Hematopoietic multipotent progenitor cell treated with erythropoietin and hydrocortisone succinate and interleukin-3 and kit ligand, for 6 days (in vitro differentiated cells): ENCODE measurements at regions not wholly inside any gene's neighbourhood (a gene's known extent, or its start where the extent isn't known, plus 50 kb on each side); places are given as distances from the start of the nearest gene placed in this dataset.
"Not testable (repeated sequence)": the region's sequence is repeated elsewhere in the genome, so short reads cannot be mapped to it uniquely, and the experiment has no call there.

ENCODE experiments used
- DNase-seq: peaks from one replicate; pipeline ENCODE4 v3.0.0-alpha.2; 2015

DNA sequence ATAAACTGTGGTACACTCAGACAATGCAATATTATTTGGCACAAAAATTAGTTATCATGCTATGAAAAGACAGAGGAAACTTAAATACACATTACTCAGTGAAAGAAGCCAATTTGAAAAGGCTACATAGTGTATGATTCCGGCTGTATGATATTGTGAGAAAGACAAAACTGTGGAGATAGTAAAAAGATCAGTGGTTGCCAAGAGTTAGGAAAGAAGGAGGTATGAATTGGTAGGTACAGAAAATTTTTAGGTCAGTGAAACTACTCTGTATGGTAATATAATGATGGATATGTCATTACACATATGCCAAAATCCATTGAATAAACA, 458.8 kb upstream of the CBLB start:
- no peak for DNase-seq

- no peak for DNase-seq
Observed at GRCh38 chr3:106328224-106328623, 459.4 kb upstream of the CBLB start.

GRCh38 chr3:106329521-106329920, 460.7 kb upstream of the CBLB start:
- no peak for DNase-seq

DNA sequence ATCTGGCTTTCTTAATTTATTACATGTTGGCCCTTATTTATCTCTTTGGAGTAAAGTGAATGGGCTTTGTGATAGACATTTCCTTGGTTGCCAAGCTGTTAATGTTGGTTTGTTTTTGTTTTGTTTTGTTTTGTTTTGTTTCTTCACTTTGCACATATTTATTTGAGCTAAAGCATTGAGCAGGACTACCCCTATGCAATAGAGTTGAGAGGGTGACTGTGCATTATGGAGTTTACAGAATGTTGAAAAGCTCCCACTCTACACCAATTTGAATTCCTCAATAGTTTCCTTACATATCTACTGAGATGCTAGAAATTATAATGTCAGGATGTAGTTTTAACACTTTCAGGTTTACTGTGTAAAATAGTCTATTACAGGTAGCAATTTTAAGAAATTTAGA, 462.8 kb upstream of the CBLB start:
- DNase-seq = no peak

- DNase-seq = no peak
Observed at GRCh38 chr3:106332129-106332528, 463.3 kb upstream of the CBLB start.

DNA sequence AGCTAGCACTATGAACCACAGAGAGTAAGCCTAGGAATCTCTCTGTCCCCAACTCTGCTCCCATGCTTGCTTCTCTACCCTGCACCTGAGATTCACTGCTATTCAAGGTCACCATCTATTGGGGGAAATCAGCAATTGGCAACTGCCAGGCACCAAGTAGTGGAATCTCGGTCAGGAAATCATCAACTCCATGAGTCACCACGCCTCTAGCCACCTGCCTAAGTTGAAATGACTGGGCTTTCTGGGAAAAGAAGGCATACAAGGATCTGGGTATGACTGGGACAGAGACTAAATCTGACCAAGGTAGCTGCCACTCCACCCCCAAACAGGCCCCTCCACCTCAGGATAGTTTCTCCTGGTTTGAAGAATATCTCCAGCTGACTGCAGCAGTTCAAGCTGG, 464.1 kb upstream of the CBLB start:
- DNase-seq = no peak

DNA sequence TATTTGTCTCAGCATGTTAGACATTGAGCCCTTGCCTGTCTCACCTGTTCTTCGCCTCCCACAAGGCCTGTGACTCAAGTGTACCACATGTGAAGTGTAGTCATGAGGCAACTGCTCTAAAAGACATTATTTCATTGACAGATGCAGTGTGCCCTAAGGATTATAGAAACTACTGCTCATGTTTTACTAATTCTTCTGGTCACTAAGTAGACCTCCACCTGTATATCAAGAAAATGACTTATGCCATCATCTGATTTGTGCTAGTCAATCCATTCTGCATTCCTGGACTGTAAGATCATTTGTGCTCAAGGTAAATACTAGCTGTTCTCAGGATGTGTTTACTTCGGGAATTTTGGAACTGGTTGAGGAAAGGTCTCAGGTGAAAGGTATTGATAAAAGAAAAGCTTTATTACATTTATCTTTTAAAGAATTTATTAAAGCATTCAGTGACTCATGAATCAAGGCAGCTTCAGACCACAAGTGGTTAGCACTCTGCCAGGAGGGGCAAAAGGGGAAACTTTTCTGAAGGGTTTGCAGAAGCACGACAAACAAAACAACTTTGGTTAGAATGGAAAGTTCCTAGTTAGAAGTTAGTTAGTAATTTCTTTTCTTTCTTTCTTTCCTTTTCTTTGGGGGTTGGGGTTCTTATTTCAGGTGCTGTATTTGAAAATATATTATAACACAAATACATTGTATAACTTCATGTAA, 465.3 kb upstream of the CBLB start:
- no peak for DNase-seq

DNA sequence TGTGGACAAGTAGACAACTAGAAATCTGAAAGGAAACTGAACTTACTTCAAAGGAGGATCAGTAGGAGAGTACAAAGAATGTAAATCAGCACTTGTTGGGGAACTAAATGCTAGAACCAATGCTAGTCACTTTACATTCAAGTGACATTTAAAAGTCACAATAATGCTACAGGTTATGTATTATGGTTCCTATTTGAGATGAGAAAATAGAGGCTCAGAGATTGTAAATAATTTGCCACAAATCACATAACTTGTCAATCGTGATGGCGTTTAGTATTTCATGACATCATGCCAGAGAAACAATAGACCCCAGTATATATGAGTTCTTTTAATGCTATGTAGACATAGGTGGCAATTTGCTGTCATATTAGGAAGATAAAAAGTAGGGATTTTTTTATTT, 467.8 kb upstream of the CBLB start:
- DNase-seq = no peak

GRCh38 chr3:106337116-106337515, 468.3 kb upstream of the CBLB start:
- no peak for DNase-seq

DNA sequence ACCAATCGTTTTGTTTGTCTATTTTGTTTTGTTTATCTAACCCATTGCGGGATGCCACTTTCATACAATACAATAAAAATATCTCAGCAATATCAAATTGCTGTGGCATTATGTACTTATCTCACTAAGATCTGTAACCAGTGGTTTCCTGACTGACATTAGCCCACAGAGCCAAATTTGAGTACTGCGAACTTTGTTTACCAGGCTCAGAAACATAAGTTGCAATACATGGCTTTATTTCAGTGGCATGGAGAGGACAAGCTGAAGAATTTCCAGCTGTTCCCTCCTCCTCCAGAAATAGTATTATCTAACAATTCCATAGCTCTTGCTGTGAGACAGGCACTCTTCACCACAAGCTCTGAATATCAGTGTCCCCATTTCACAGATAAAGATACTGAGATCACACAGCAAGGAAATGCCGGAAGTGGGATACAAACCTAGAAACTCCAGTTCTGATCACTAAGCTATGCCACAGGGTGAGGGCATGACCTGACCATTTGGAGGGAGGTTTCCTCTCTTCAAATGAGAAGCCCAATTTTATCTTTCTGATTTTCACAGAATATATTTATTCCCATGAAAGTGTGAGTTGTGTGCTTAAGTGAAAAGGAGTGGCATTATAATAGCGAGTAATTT, 469.9 kb upstream of the CBLB start:
- DNase-seq = no peak

- no peak for DNase-seq
Observed at GRCh38 chr3:106339551-106339950, 470.7 kb upstream of the CBLB start.

DNA sequence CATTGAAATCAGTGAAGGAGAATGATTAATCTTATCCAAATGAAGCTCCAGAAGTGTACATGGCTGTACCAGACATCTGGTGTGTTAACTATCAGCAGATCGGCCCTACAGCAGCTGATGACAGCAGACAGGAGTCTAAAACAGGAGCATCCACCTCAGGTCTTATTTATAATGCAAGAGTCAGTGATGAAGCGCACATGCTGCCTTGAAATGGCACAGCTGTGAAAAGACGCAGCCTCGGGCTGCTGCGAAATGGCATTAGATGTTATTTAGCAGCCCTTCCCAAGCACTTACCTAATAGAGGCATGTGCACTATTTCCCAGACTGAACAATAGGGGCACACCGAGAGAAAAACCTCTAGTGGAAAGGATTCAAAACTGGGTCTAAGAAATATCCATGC, 472.3 kb upstream of the CBLB start:
- no peak for DNase-seq

DNA sequence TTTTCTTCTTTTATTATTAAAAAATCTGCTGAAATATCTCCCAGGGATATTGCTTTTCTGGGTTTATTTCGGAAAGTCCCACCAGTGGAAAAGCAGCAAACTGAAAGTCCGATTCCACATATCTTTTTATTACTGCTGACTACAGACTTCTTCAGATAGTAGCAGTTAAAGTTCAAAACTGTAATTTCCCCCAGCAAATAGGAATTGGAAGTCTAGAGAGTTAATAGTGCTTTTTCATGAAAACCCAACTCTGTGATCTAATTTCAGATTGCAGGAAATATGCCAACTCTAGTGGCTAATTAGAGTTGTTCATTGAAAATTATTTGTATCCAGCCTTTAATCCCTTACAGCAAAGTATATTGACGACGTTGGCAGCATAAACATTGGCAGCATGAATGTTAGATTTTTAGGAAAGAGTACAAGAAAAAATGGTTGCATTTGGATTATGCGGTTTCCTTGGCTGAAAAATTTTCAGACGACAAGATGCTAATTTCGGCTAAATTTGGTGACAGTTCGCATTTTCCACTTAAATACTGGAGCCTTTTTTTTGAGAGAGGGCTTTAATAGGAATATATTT, 472.9 kb upstream of the CBLB start:
- DNase-seq = no peak

DNA sequence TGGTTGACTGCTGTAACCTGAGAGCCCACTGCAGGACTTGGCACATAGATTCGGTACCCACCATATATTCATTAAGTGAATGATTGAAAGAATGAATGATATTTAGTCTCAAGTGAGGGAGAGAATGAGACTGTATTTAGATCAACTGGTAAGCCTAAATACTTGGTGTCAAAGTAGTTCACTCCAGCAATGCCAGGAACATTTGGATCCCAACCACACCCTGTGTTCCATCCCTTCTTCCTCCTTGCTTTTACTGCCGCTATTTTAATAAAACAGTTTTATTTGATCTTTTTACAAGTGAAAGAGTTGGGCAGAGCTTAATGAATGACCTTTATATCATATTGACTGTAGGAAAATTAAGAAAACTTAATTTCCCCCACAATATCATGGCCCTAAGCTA, 473.6 kb upstream of the CBLB start:
- DNase-seq = no peak

DNA sequence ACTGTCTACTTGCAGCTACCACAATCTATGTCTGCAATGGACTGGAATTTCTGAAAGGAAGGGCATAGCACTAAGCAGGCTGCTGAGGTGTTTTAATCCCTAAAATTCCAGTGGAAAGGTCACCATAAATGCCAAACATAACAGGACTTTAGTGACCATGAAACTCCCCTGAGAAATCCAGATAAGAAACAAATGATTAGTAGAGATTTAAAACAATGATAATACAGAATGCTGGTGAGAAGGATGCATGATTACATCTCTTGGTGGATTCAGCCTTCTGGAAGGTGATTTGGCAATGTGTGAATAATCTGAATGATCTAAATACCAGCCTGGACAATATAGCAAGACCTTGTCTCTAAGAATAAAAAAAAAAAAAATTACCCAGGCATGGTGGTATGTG, 475.0 kb upstream of the CBLB start:
- no peak for DNase-seq

DNA sequence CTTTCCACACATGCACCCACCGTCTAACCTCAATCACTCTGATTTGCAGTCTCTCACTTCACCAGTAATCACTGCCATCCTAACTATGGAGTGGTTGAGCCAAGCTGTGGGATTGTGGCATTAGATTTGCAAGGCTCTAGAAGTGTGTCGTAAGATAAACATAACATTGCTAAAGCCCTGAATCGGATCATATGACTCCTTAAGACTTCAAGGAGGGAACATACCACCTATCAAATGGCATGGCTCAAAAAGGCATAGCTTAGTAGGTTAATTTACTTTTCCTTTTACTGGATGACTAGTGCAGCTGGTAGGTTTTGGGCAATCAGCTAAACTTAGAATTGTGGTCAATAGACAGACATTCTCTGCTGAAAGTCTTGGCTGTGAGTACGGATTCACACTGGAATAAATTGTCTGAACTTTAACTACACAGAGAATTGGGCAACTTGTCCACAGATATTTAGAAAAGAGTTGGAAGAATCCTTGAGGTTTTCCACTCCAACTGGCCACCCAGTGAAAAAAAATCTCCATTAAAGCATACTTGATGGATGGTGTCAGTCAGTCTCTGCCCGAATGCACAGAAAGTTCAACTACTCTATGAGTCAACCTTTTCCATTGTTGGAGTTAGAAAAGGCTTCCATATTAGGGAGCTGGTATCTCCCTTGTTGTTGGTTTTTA, 476.7 kb upstream of the CBLB start:
- peak; percentile 6 for DNase-seq

- DNase-seq = no peak
Observed at GRCh38 chr3:106347350-106347749, 478.5 kb upstream of the CBLB start.

GRCh38 chr3:106348139-106348690, 479.4 kb upstream of the CBLB start:
- no peak for DNase-seq

- DNase-seq = peak; percentile 39
Observed at GRCh38 chr3:106349191-106349881, 480.5 kb upstream of the CBLB start.

- no peak for DNase-seq
Observed at GRCh38 chr3:106355873-106356272, 487.1 kb upstream of the CBLB start.

DNA sequence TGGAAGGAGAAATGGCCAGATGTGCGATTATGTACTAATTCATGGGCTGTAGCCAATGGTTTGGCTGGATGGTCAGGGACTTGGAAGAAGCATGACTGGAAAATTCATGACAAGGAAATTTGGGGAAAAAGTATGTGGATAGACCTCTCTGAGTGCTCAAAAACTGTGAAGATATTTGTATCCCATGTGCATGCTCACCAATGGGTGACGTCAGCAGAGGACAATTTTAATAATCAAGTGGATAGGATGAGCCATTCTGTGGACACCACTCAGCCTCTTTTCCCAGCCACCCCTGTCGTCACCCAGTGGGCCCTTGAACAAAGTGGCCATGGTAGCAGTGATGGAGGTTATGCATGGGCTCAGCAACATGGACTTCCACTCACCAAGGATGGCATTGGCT, 490.9 kb upstream of the CBLB start:
- no peak for DNase-seq

DNA sequence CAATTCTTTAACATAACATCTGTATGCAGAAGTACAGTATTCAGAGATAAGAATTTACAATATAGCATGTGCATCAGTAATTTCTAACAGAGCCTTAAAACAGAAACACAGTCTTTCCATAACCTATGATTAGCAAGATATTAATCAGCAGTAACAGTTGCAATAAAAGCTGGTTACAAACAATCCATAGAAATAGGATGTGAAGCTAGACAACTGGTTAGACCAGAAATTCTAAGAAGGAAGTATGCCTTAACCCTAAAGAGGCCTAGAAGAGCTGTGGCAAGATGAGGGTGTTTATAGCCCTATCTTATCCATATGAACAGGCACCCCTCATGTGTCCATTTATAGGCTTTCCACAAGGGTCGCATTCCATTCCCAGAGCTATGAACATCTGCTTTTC, 492.1 kb upstream of the CBLB start:
- not testable (repeated sequence) for DNase-seq

GRCh38 chr3:106364477-106364876, 495.7 kb upstream of the CBLB start:
- no peak for DNase-seq
